Lung (tissue), 11 donors: ENCODE measurements at regions not wholly inside any gene's neighbourhood (a gene's known extent, or its start where the extent isn't known, plus 50 kb on each side); places are given as distances from the start of the nearest gene placed in this dataset.

Experiments
- ATAC-seq: fragments of 200-7000 bp; cut with Tn5 transposase; one replicate; pipeline ENCODE4 v1.9.1; 2020; ENCODE audit warnings: moderate number of reproducible peaks; ENCODE audit not compliant: insufficient read depth, low FRiP score
- DNase-seq, 3 donors: peaks; one replicate each; pipeline ENCODE4 v3.0.0-alpha.2; 2013 to 2017
- H3K27ac ChIP-seq, 2 donors: one replicate each; pipeline ENCODE4 v1.5.1; 2013; ENCODE audit warnings: mild to moderate bottlenecking in 2 of 2, moderate library complexity in 2 of 2, control low read depth in 1 of 2, inconsistent platforms in 1 of 2, low read depth in 1 of 2, low read length in 1 of 2
- H3K27me3 ChIP-seq, 3 donors: one replicate each; pipeline ENCODE4 v1.5.1; 2013; ENCODE audit warnings: low read length in 2 of 3; ENCODE audit not compliant: control insufficient read depth in 3 of 3, insufficient read depth in 3 of 3
- H3K36me3 ChIP-seq, 4 donors: one replicate each; pipeline ENCODE4 v1.5.1; 2013; ENCODE audit warnings: low read length in 4 of 4, mild to moderate bottlenecking in 1 of 4, moderate library complexity in 1 of 4; ENCODE audit not compliant: control insufficient read depth in 4 of 4, insufficient read depth in 4 of 4
- H3K4me1 ChIP-seq, 5 donors: one replicate each; pipeline ENCODE4 v1.5.1; 2013; ENCODE audit warnings: low read length in 5 of 5, mild to moderate bottlenecking in 2 of 5, moderate library complexity in 1 of 5; ENCODE audit not compliant: control insufficient read depth in 5 of 5, insufficient read depth in 5 of 5
- H3K4me3 ChIP-seq: one replicate; pipeline ENCODE4 v1.5.1; 2013; ENCODE audit warnings: mild to moderate bottlenecking, control low read depth, moderate library complexity
- H3K9ac ChIP-seq, 2 donors: one replicate each; pipeline ENCODE4 v1.5.1; 2013; ENCODE audit warnings: low read length in 2 of 2, control low read depth in 1 of 2; ENCODE audit not compliant: insufficient read depth in 1 of 2
- H3K9me3 ChIP-seq, 4 donors: one replicate each; pipeline ENCODE4 v1.5.1; 2013; ENCODE audit warnings: low read length in 3 of 4, mild to moderate bottlenecking in 1 of 4, moderate library complexity in 1 of 4; ENCODE audit not compliant: control insufficient read depth in 4 of 4, insufficient read depth in 3 of 4
- CTCF ChIP-seq: IDR thresholded peaks from 2 replicates; pipeline ENCODE4 v1.5.1; 2012; ENCODE audit warnings: mild to moderate bottlenecking; ENCODE audit errors: control extremely low read depth, extremely low read depth
- WGBS, 2 donors: extraction: QIAGEN DNeasy Blood & Tissue Kit; methylation state at CpG; one replicate each; pipeline ENCODE4 v1.1.7; 2013; 5-methylcytosine and 5-hydroxymethylcytosine counted together
- donor health status: control.
- donor health status: control.
- donor health status: Bipolar disorder and iron deficiency.
- donor health status: healthy.
- donor health status: DM: yes; HTN: yes; CAD: no.

GRCh38 chr1:170313306-170313705, 167.5 kb downstream of the NTMT2 start:
- Histone ChIP-seq H3K4me1 (peaks cover 0 to 8% (median 2%) of the 10 kb centered on the region in 5 donors), H3K9ac (no peak overlapping the region), H3K4me3 (no peak overlapping the region), H3K27ac (no peak overlapping the region), H3K36me3 (no peaks in the 10 kb centered on the region), H3K9me3 (no peaks in the 10 kb centered on the region), H3K27me3 (no peaks in the 10 kb centered on the region)
- WGBS, 2 donors: 88 to 89% methylated on average over 3 of the region's 3 CpGs
- DNase-seq (no peak), ATAC-seq (no peak)
- no peak for TF ChIP-seq CTCF

GRCh38 chr1:170316270-170316669, 170.5 kb downstream of the NTMT2 start:
- peak in 1 of 3 donors; percentile 9 for DNase-seq
- ATAC-seq: no peak
- H3K27ac ChIP-seq: no peak overlapping the region
- H3K27me3 ChIP-seq: no peaks in the 10 kb centered on the region
- WGBS, 2 donors: 69 to 74% methylated on average over 5 of the region's 5 CpGs
- no peak overlapping the region for H3K9ac ChIP-seq
- no peaks in the 10 kb centered on the region for H3K36me3 ChIP-seq
- no peaks in the 10 kb centered on the region for H3K9me3 ChIP-seq
- no peaks in the 10 kb centered on the region for H3K4me1 ChIP-seq
- H3K4me3 ChIP-seq: no peak overlapping the region
- no peak for TF ChIP-seq CTCF

GRCh38 chr1:170318141-170318540, 172.4 kb downstream of the NTMT2 start:
- H3K36me3 ChIP-seq: no peaks in the 10 kb centered on the region
- no peak overlapping the region for H3K4me3 ChIP-seq
- H3K27me3 ChIP-seq: no peaks in the 10 kb centered on the region
- WGBS, 2 donors: 73 to 75% methylated on average over 1 of the region's 1 CpG
- H3K27ac ChIP-seq: no peak overlapping the region
- TF ChIP-seq CTCF: no peak
- no peak for DNase-seq
- H3K9ac ChIP-seq: no peak overlapping the region
- H3K9me3 ChIP-seq: no peaks in the 10 kb centered on the region
- ATAC-seq: no peak
- H3K4me1 ChIP-seq: no peaks in the 10 kb centered on the region

- no peaks in the 10 kb centered on the region for H3K4me1 ChIP-seq
- DNase-seq (no peak), ATAC-seq (no peak)
- no peak overlapping the region for H3K4me3 ChIP-seq
- TF ChIP-seq CTCF: no peak
- no peaks in the 10 kb centered on the region for H3K36me3 ChIP-seq
- H3K9me3 ChIP-seq: peaks cover 0 to 3% (median 1%) of the 10 kb centered on the region in 4 donors
- no peak overlapping the region for H3K27ac ChIP-seq
- no peaks in the 10 kb centered on the region for H3K27me3 ChIP-seq
- no peak overlapping the region for H3K9ac ChIP-seq
Observed at GRCh38 chr1:170318736-170319135, 173.0 kb downstream of the NTMT2 start.
